ENCODE measurements at regions not wholly inside any gene's neighbourhood (a gene's known extent, or its start where the extent isn't known, plus 50 kb on each side); places are given as distances from the start of the nearest gene placed in this dataset.

DNA sequence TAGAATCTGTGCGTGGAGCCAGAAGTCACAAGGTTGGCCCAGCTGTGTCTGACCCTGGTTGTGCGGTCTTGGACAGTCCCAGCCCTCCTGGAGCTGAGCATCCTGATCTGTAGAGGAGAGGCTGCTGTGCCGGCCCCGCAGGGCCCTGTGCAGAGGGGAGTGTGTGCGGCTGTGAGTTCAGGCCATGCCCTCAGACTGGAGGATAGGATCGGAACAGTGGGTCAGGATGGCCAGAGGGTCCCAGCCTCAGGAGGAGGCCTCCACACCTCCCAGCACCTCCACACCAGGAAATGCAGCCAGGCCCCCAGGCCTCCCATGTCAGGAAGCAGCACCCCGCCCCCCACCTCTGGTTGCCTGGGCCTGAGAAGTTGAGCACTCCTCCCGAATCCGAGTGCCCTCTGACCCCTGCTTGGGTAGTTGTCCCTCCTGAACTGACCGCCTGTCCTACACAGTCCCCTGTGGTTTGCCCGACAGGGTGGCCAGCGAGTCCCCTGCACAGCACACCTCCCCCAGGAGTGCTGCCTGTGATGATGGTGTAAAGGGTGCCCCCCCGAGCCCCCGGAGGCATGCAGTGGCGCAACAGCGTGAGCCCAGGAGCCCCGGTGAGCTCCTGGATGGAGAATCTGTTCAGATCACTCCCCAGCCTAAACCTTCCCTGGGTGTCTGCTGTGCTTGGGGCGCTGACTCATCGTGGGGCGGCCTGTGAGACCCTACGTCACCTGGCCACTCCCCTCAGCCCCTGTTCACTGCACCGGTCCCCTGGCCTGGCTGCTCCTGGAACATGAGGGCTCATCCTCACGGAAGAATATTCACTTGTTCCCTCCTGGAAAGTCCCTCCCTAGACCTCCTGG, 285.2 kb downstream of the SEC14L1 start:
- no peak for TF ChIP-seq POLR2A (IDR thresholded peaks at IDR 0.05)
- TF ChIP-seq, protein P1, sequence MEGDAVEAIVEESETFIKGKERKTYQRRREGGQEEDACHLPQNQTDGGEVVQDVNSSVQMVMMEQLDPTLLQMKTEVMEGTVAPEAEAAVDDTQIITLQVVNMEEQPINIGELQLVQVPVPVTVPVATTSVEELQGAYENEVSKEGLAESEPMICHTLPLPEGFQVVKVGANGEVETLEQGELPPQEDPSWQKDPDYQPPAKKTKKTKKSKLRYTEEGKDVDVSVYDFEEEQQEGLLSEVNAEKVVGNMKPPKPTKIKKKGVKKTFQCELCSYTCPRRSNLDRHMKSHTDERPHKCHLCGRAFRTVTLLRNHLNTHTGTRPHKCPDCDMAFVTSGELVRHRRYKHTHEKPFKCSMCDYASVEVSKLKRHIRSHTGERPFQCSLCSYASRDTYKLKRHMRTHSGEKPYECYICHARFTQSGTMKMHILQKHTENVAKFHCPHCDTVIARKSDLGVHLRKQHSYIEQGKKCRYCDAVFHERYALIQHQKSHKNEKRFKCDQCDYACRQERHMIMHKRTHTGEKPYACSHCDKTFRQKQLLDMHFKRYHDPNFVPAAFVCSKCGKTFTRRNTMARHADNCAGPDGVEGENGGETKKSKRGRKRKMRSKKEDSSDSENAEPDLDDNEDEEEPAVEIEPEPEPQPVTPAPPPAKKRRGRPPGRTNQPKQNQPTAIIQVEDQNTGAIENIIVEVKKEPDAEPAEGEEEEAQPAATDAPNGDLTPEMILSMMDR (IDR thresholded peaks at IDR 0.05) = no peak
